ENCODE measurements at regions not wholly inside any gene's neighbourhood (a gene's known extent, or its start where the extent isn't known, plus 50 kb on each side); places are given as distances from the start of the nearest gene placed in this dataset.

DNA sequence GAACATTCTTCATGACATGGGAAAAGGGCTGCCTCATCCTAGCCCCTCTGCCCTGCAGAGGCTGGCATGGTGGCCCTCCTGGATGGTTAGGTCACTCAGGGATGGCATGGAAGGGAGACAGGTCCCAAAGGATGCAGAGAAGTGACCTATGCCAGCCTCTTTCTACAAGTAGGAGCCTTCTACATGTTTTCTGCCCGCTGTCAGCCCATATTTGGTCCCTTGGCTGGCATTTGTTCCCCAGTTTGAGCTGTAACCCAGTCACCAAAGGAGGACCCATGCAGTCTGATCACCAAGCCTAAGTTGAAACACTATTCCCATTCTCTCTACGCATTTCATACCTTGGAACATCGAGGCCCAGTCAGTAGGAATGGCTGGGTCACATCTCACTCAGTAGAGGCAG is 95.4 kb downstream of the PJA1 start:
- CTCF ChIA-PET = no interaction called here

More for the DNA sequence above, 95.4 kb downstream of the PJA1 start:
- Histone ChIP-seq H3K36me3 (ENCODE audit: control insufficient read depth in 2 of 2, extremely low read depth in 1 of 2, insufficient read depth in 2 of 2, low read length in 2 of 2) (no peaks in the 10 kb centered on the region), H3K4me2 (ENCODE audit: insufficient read depth, low read length) (no peak overlapping the region), H4K20me1 (replicated peaks; ENCODE audit: control insufficient read depth, extremely low read depth, insufficient read depth, low read length) (no peaks in the 10 kb centered on the region), H3K4me1 (ENCODE audit: control insufficient read depth, extremely low read depth, insufficient read depth, low read length) (no peaks in the 10 kb centered on the region), H3K27me3 (ENCODE audit: control insufficient read depth in 2 of 2, insufficient read depth in 2 of 2, low read length in 2 of 2) (no peaks in the 10 kb centered on the region), H3K27ac (ENCODE audit: insufficient read depth, low read depth, low read length) (no peak overlapping the region), H3K79me2 (ENCODE audit: control insufficient read depth, insufficient read depth, low read length) (no peaks in the 10 kb centered on the region), H3K9me1 (replicated peaks; ENCODE audit: control insufficient read depth, extremely low read depth, insufficient read depth, low read length) (no peaks in the 10 kb centered on the region), H3K9me3 (replicated peaks; ENCODE audit: control insufficient read depth, insufficient read depth, low read length) (no peaks in the 10 kb centered on the region), H2AFZ (ENCODE audit: low read depth, low read length) (no peak overlapping the region), H3K4me3 (replicated peaks in 1 of 3; ENCODE audit: insufficient read depth in 1 of 3, low read depth in 1 of 3, low read length in 3 of 3) (no peak overlapping the region), H3K9ac (replicated peaks; ENCODE audit: extremely low read depth, insufficient read depth, low read length) (no peak overlapping the region)
- DNase-seq (ENCODE audit: low read depth, low spot score) = no peak
- POLR2A ChIA-PET = no interaction called here
- no peak for FAIRE-seq
- no TSS peak for BruUV-seq (replicated peaks)
- TF ChIP-seq POLR2A (IDR thresholded peaks at IDR 0.05; ENCODE audit: low read depth, low read length) (no peak), MAX (IDR thresholded peaks at IDR 0.05; ENCODE audit: insufficient read depth, insufficient read length) (no peak), GATA2 (IDR thresholded peaks at IDR 0.05; ENCODE audit: insufficient read depth, insufficient read length, low read depth, low read length) (no peak), EZH2 (IDR thresholded peaks at IDR 0.05; ENCODE audit: borderline replicate concordance, low read depth, low read length, severe bottlenecking) (no peak), JUN (IDR thresholded peaks at IDR 0.05; ENCODE audit: borderline replicate concordance, insufficient read depth, insufficient read length, low read depth) (no peak), MYC (IDR thresholded peaks at IDR 0.05; ENCODE audit: low read depth, low read length) (no peak), CTCF (IDR thresholded peaks at IDR 0.05; ENCODE audit: extremely low read depth in 1 of 2, insufficient read depth in 1 of 2, low read depth in 1 of 2, low read length in 2 of 2) (no peak), FOS (IDR thresholded peaks at IDR 0.05; ENCODE audit: borderline replicate concordance, insufficient read depth, low read length) (no peak), POLR2AphosphoS5 (IDR thresholded peaks at IDR 0.05; ENCODE audit: insufficient read depth, low read depth, low read length) (no peak)
- intact Hi-C loops (cut with micrococcal nuclease) = no loop called here
- dilution Hi-C loops (cut with MboI; ENCODE audit: extremely low pct_ligation_motif_present, low sequenced_read_pairs) = no loop called here

Data from endothelial cell of umbilical vein (primary cell).